ENCODE measurements at regions not wholly inside any gene's neighbourhood (a gene's known extent, or its start where the extent isn't known, plus 50 kb on each side); places are given as distances from the start of the nearest gene placed in this dataset.

- TF ChIP-seq ZC3H10 (CRISPR knock-in tag; IDR thresholded peaks at IDR 0.05): no peak
- no peak for TF ChIP-seq SNAI2 (CRISPR knock-in tag; IDR thresholded peaks at IDR 0.05)
- TF ChIP-seq ZNF565 (CRISPR knock-in tag; conservative IDR thresholded peaks at IDR 0.05; ENCODE audit: low read depth): no peak
- TF ChIP-seq PPARA (CRISPR knock-in tag; IDR thresholded peaks at IDR 0.05; ENCODE audit: borderline replicate concordance): no peak
- TF ChIP-seq, protein P1, sequence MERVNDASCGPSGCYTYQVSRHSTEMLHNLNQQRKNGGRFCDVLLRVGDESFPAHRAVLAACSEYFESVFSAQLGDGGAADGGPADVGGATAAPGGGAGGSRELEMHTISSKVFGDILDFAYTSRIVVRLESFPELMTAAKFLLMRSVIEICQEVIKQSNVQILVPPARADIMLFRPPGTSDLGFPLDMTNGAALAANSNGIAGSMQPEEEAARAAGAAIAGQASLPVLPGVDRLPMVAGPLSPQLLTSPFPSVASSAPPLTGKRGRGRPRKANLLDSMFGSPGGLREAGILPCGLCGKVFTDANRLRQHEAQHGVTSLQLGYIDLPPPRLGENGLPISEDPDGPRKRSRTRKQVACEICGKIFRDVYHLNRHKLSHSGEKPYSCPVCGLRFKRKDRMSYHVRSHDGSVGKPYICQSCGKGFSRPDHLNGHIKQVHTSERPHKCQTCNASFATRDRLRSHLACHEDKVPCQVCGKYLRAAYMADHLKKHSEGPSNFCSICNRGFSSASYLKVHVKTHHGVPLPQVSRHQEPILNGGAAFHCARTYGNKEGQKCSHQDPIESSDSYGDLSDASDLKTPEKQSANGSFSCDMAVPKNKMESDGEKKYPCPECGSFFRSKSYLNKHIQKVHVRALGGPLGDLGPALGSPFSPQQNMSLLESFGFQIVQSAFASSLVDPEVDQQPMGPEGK (CRISPR knock-in tag; IDR thresholded peaks at IDR 0.05; ENCODE audit: borderline replicate concordance): no peak
- TF ChIP-seq ARNTL (CRISPR knock-in tag; IDR thresholded peaks at IDR 0.05; ENCODE audit: borderline replicate concordance, low read depth): no peak
- no peak for TF ChIP-seq ZNF70 (CRISPR knock-in tag; IDR thresholded peaks at IDR 0.05)
- TF ChIP-seq GLIS3 (CRISPR knock-in tag; IDR thresholded peaks at IDR 0.05): no peak
- TF ChIP-seq, protein P2, sequence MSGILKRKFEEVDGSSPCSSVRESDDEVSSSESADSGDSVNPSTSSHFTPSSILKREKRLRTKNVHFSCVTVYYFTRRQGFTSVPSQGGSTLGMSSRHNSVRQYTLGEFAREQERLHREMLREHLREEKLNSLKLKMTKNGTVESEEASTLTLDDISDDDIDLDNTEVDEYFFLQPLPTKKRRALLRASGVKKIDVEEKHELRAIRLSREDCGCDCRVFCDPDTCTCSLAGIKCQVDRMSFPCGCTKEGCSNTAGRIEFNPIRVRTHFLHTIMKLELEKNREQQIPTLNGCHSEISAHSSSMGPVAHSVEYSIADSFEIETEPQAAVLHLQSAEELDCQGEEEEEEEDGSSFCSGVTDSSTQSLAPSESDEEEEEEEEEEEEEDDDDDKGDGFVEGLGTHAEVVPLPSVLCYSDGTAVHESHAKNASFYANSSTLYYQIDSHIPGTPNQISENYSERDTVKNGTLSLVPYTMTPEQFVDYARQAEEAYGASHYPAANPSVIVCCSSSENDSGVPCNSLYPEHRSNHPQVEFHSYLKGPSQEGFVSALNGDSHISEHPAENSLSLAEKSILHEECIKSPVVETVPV (CRISPR knock-in tag; IDR thresholded peaks at IDR 0.05): no peak
- TF ChIP-seq, protein P3, sequence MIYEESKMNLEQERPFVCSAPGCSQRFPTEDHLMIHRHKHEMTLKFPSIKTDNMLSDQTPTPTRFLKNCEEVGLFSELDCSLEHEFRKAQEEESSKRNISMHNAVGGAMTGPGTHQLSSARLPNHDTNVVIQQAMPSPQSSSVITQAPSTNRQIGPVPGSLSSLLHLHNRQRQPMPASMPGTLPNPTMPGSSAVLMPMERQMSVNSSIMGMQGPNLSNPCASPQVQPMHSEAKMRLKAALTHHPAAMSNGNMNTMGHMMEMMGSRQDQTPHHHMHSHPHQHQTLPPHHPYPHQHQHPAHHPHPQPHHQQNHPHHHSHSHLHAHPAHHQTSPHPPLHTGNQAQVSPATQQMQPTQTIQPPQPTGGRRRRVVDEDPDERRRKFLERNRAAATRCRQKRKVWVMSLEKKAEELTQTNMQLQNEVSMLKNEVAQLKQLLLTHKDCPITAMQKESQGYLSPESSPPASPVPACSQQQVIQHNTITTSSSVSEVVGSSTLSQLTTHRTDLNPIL (CRISPR knock-in tag; IDR thresholded peaks at IDR 0.05; ENCODE audit: low read depth): no peak
- no peak for TF ChIP-seq ZFP3 (CRISPR knock-in tag; IDR thresholded peaks at IDR 0.05)
- TF ChIP-seq OSR1 (CRISPR knock-in tag; IDR thresholded peaks at IDR 0.05): no peak
- no peak for TF ChIP-seq ZNF8 (CRISPR knock-in tag; IDR thresholded peaks at IDR 0.05)
- TF ChIP-seq BACH2 (CRISPR knock-in tag; IDR thresholded peaks at IDR 0.05; ENCODE audit: borderline replicate concordance): no peak
- no peak for TF ChIP-seq RARB (CRISPR knock-in tag; IDR thresholded peaks at IDR 0.05)
- TF ChIP-seq ZFP30 (CRISPR knock-in tag; IDR thresholded peaks at IDR 0.05): no peak
- no peak for TF ChIP-seq TSHZ2 (CRISPR knock-in tag; IDR thresholded peaks at IDR 0.05)
- no peak for ATAC-seq
These were observed 692.5 kb downstream of the TOX3 start for GRCh38 chr16:51854401-51854951.

DNA sequence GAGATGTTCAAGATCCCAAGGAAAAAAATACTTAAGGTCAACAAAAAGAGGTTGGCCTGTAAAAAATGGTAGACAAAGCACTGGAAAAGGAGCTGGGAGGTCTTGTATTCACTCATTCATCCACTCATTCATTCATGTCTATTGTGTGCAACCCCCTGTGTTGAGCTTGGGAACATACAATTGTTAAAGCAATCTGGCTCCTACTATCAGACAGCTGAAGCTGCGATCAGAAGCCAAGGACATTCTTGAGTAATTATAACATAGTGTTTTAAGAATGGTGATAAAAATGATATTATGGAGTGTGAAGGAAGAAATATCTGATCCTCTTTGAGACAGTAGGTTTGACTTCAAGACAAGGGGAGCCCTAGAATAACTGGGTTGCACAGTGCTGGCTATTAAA, 693.4 kb downstream of the TOX3 start:
- no peak for ATAC-seq
- no peak for TF ChIP-seq TOX (CRISPR knock-in tag; IDR thresholded peaks at IDR 0.05; ENCODE audit: borderline replicate concordance)
- TF ChIP-seq BACH2 (CRISPR knock-in tag; IDR thresholded peaks at IDR 0.05; ENCODE audit: borderline replicate concordance): no peak
- TF ChIP-seq PPARA (CRISPR knock-in tag; IDR thresholded peaks at IDR 0.05; ENCODE audit: borderline replicate concordance): no peak
- TF ChIP-seq, protein P1 (CRISPR knock-in tag; IDR thresholded peaks at IDR 0.05; ENCODE audit: borderline replicate concordance): no peak

GRCh38 chr16:51852892-51853291, 694.1 kb downstream of the TOX3 start:
- no peak for ATAC-seq
- TF ChIP-seq, protein P3 (CRISPR knock-in tag; IDR thresholded peaks at IDR 0.05; ENCODE audit: low read depth): no peak
- TF ChIP-seq PPARA (CRISPR knock-in tag; IDR thresholded peaks at IDR 0.05; ENCODE audit: borderline replicate concordance) (no peak), ESRRG (CRISPR knock-in tag; IDR thresholded peaks at IDR 0.05) (no peak), TSHZ2 (CRISPR knock-in tag; IDR thresholded peaks at IDR 0.05) (no peak), SNAI2 (CRISPR knock-in tag; IDR thresholded peaks at IDR 0.05) (no peak), TOX (CRISPR knock-in tag; IDR thresholded peaks at IDR 0.05; ENCODE audit: borderline replicate concordance) (no peak)
- TF ChIP-seq, protein P2 (CRISPR knock-in tag; IDR thresholded peaks at IDR 0.05): no peak
